Endothelial cell of umbilical vein (primary cell): ENCODE measurements at regions not wholly inside any gene's neighbourhood (a gene's known extent, or its start where the extent isn't known, plus 50 kb on each side); places are given as distances from the start of the nearest gene placed in this dataset.

Source experiments
- BruUV-seq: library from RNA; stranded (reverse); fragments of 400-500 nt; replicated peaks from 2 replicates; lab custom pipeline; 2021; lab: Mats Ljungman, UMichigan
- CTCF ChIA-PET: fragments of 300-600, 350-600 bp; sonication (Branson Sonifier 250); formaldehyde crosslinking; loops from one replicate; lab custom pipeline; 2021; ENCODE audit warnings: antibody characterized with exemption, inconsistent platforms; lab: Charles Lee
- POLR2A ChIA-PET: fragments of 300-600, 350-600 bp; sonication (Branson Sonifier 250); formaldehyde crosslinking; loops from one replicate; lab custom pipeline; 2021; ENCODE audit warnings: antibody characterized with exemption, inconsistent platforms; lab: Charles Lee
- DNase-seq: peaks from one replicate; pipeline ENCODE4 v3.0.0-alpha.2; 2011; ENCODE audit warnings: low read depth, low spot score
- FAIRE-seq: peaks from 2 replicates; lab custom pipeline; 2011; peaks lifted over from hg19 to GRCh38; lab: Jason Lieb, UNC
- H2AFZ ChIP-seq: 2 replicates; pipeline ENCODE4 v1.6.0; 2012; ENCODE audit warnings: low read depth, low read length, control low read depth, inconsistent platforms
- H3K27ac ChIP-seq: 2 replicates; pipeline ENCODE4 v1.5.1; 2011; ENCODE audit warnings: low read depth, mild to moderate bottlenecking, control low read depth, low read length, moderate library complexity; ENCODE audit not compliant: insufficient read depth
- H3K27me3 ChIP-seq, 2 experiments: 2 replicates each; pipeline versions ENCODE4 v1.6.0 to v1.6.1; 2011; ENCODE audit warnings: low read length in 2 of 2, mixed read lengths in 1 of 2; ENCODE audit not compliant: control insufficient read depth in 2 of 2, insufficient read depth in 2 of 2
- H3K36me3 ChIP-seq, 2 experiments: 2 replicates in 1 of 2; 3 replicates in 1 of 2; pipeline ENCODE4 v1.5.1; 2011; ENCODE audit warnings: low read length in 2 of 2, mild to moderate bottlenecking in 1 of 2, moderate library complexity in 1 of 2; ENCODE audit not compliant: control insufficient read depth in 2 of 2, insufficient read depth in 2 of 2; ENCODE audit errors: extremely low read depth in 1 of 2
- H3K4me1 ChIP-seq: 3 replicates; pipeline ENCODE4 v1.5.1; 2011; ENCODE audit warnings: mild to moderate bottlenecking, low read length; ENCODE audit not compliant: control insufficient read depth, insufficient read depth; ENCODE audit errors: extremely low read depth
- H3K4me2 ChIP-seq: 2 replicates; pipeline ENCODE4 v1.6.1; 2011; ENCODE audit warnings: low read length, control low read depth, mixed read lengths; ENCODE audit not compliant: insufficient read depth
- H3K4me3 ChIP-seq, 3 experiments: fragments of 200-600 bp in 1 of 3; sonication (generic), shearing (Covaris generic) in 1 of 3; replicated peaks in 1 of 3; 2 replicates each; pipeline ENCODE4 v1.5.1; 2011 to 2016; ENCODE audit warnings: control low read depth in 3 of 3, low read length in 3 of 3, mild to moderate bottlenecking in 2 of 3, inconsistent platforms in 1 of 3, low read depth in 1 of 3, moderate library complexity in 1 of 3; ENCODE audit not compliant: insufficient read depth in 1 of 3
- H3K79me2 ChIP-seq: 2 replicates; pipeline ENCODE4 v1.6.0; 2012; ENCODE audit warnings: low read length, inconsistent platforms; ENCODE audit not compliant: control insufficient read depth, insufficient read depth
- H3K9ac ChIP-seq: replicated peaks from 2 replicates; pipeline ENCODE3; 2011; ENCODE audit warnings: low read length, control low read depth; ENCODE audit not compliant: insufficient read depth; ENCODE audit errors: extremely low read depth
- H3K9me1 ChIP-seq: replicated peaks from 3 replicates; pipeline ENCODE4 v1.6.0; 2011; ENCODE audit warnings: mild to moderate bottlenecking, low read length; ENCODE audit not compliant: control insufficient read depth, insufficient read depth; ENCODE audit errors: extremely low read depth
- H3K9me3 ChIP-seq: replicated peaks from 2 replicates; pipeline ENCODE4 v1.5.1; 2012; ENCODE audit warnings: low read length, inconsistent platforms; ENCODE audit not compliant: control insufficient read depth, insufficient read depth
- H4K20me1 ChIP-seq: replicated peaks from 2 replicates; pipeline ENCODE3; 2011; ENCODE audit warnings: mild to moderate bottlenecking, low read length; ENCODE audit not compliant: control insufficient read depth, insufficient read depth; ENCODE audit errors: extremely low read depth
- EZH2 ChIP-seq: IDR thresholded peaks from 2 replicates; pipeline ENCODE4 v1.6.1; 2012; ENCODE audit warnings: borderline replicate concordance, low read depth, mild to moderate bottlenecking, moderate library complexity, low read length, inconsistent platforms; ENCODE audit not compliant: severe bottlenecking
- FOS ChIP-seq: IDR thresholded peaks from 2 replicates; pipeline ENCODE4 v1.6.1; 2011; ENCODE audit warnings: mild to moderate bottlenecking, low read length, moderate library complexity, borderline replicate concordance; ENCODE audit not compliant: insufficient read depth
- GATA2 ChIP-seq: IDR thresholded peaks from 2 replicates; pipeline ENCODE4 v1.7.0; 2011; ENCODE audit warnings: low read depth, mild to moderate bottlenecking, moderate library complexity, mixed read lengths, low read length; ENCODE audit not compliant: insufficient read length, insufficient read depth
- JUN ChIP-seq: IDR thresholded peaks from 2 replicates; pipeline ENCODE4 v1.6.1; 2011; ENCODE audit warnings: borderline replicate concordance, low read depth; ENCODE audit not compliant: insufficient read length, insufficient read depth
- POLR2AphosphoS5 ChIP-seq: IDR thresholded peaks from 2 replicates; pipeline ENCODE4 v1.6.1; 2012; ENCODE audit warnings: low read depth, mild to moderate bottlenecking, control low read depth, low read length, moderate library complexity; ENCODE audit not compliant: insufficient read depth
- dilution Hi-C: fragments of 300-500 bp; cut with MboI; formaldehyde crosslinking; loops from one replicate; pipeline ENCODE4 v1.15.0; 2019; ENCODE audit warnings: low sequenced_read_pairs; ENCODE audit not compliant: extremely low pct_ligation_motif_present
- intact Hi-C: fragments of 100-400 bp; cut with micrococcal nuclease; formaldehyde crosslinking; loops from one replicate; pipeline ENCODE4 v1.10.0; 2022
- TF ChIP-seq, protein P1 (sequence below), 2 donors: IDR thresholded peaks; 1 replicate in 1 of 2; 2 replicates in 1 of 2; pipeline ENCODE4 v1.5.1; 2011; ENCODE audit warnings: low read length in 2 of 2, mild to moderate bottlenecking in 2 of 2, moderate library complexity in 2 of 2, control low read depth in 1 of 2, inconsistent platforms in 1 of 2, low read depth in 1 of 2; ENCODE audit not compliant: insufficient read depth in 1 of 2; ENCODE audit errors: extremely low read depth in 1 of 2
- TF ChIP-seq, protein P2 (sequence below): IDR thresholded peaks from 2 replicates; pipeline ENCODE4 v1.6.1; 2011; ENCODE audit not compliant: insufficient read depth, insufficient read length

DNA sequence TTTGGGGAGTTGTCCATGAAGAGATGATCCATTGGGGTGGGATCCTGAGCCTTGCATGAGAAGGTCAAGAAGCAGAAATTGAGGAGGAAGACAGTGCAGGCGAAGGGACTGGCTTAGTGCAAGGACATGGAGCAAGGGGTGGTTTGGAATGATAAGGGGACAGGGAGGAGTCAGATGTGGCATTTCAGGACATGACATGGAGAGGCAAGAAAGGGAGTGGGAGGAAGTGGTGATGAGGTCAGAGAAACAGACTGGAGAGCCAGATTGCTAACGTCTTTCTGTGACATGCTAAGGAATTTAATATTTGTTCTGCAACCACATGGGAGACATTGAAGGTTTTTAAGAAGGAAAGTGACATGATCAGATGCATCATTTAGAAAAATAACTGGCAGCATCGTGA, 346.8 kb upstream of the FMN2 start:
- no peak overlapping the region for H3K4me2 ChIP-seq
- H3K9me3 ChIP-seq = no peaks in the 10 kb centered on the region
- H2AFZ ChIP-seq = no peak overlapping the region
- H3K27ac ChIP-seq = no peak overlapping the region
- BruUV-seq = no TSS peak
- no peaks in the 10 kb centered on the region for H3K27me3 ChIP-seq
- intact Hi-C loops = no loop called here
- no peaks in the 10 kb centered on the region for H3K9me1 ChIP-seq
- no peaks in the 10 kb centered on the region for H3K4me1 ChIP-seq
- CTCF ChIA-PET = no interaction called here
- POLR2A ChIA-PET = no interaction called here
- dilution Hi-C loops = no loop called here
- DNase-seq = no peak
- no peak for FAIRE-seq
- H3K4me3 ChIP-seq = no peak overlapping the region
- no peak overlapping the region for H3K9ac ChIP-seq
- H3K79me2 ChIP-seq = no peaks in the 10 kb centered on the region
- TF ChIP-seq JUN (no peak), EZH2 (no peak), POLR2AphosphoS5 (no peak), FOS (no peak), GATA2 (no peak)
- TF ChIP-seq, protein P1, sequence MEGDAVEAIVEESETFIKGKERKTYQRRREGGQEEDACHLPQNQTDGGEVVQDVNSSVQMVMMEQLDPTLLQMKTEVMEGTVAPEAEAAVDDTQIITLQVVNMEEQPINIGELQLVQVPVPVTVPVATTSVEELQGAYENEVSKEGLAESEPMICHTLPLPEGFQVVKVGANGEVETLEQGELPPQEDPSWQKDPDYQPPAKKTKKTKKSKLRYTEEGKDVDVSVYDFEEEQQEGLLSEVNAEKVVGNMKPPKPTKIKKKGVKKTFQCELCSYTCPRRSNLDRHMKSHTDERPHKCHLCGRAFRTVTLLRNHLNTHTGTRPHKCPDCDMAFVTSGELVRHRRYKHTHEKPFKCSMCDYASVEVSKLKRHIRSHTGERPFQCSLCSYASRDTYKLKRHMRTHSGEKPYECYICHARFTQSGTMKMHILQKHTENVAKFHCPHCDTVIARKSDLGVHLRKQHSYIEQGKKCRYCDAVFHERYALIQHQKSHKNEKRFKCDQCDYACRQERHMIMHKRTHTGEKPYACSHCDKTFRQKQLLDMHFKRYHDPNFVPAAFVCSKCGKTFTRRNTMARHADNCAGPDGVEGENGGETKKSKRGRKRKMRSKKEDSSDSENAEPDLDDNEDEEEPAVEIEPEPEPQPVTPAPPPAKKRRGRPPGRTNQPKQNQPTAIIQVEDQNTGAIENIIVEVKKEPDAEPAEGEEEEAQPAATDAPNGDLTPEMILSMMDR (IDR thresholded peaks at IDR 0.05; ENCODE audit: extremely low read depth in 1 of 2, insufficient read depth in 1 of 2, low read depth in 1 of 2, low read length in 2 of 2) = no peak
- TF ChIP-seq, protein P2, sequence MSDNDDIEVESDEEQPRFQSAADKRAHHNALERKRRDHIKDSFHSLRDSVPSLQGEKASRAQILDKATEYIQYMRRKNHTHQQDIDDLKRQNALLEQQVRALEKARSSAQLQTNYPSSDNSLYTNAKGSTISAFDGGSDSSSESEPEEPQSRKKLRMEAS = no peak
- no peaks in the 10 kb centered on the region for H3K36me3 ChIP-seq
- H4K20me1 ChIP-seq = no peaks in the 10 kb centered on the region
